ENCODE measurements at regions not wholly inside any gene's neighbourhood (a gene's known extent, or its start where the extent isn't known, plus 50 kb on each side); places are given as distances from the start of the nearest gene placed in this dataset.

GRCh38 chr5:133829786-133830185, 138.6 kb downstream of the C5orf15 start:
- no peak for TF ChIP-seq CTCF (IDR thresholded peaks at IDR 0.05)
- no peak for TF ChIP-seq POLR2AphosphoS5 (IDR thresholded peaks at IDR 0.05)

Data from gastroesophageal sphincter (tissue), 3 donors.